Ishikawa (cell line): ENCODE measurements at regions not wholly inside any gene's neighbourhood (a gene's known extent, or its start where the extent isn't known, plus 50 kb on each side); places are given as distances from the start of the nearest gene placed in this dataset.

ENCODE experiments used
- CEBPB ChIP-seq: IDR thresholded peaks from 2 replicates; pipeline ENCODE4 v1.6.1; 2012
- CREB1 ChIP-seq: IDR thresholded peaks from 2 replicates; pipeline ENCODE4 v1.6.1; 2012; ENCODE audit warnings: low read depth
- EGR1 ChIP-seq: IDR thresholded peaks from 2 replicates; pipeline ENCODE4 v1.6.1; 2012
- EP300 ChIP-seq: IDR thresholded peaks from 2 replicates; pipeline ENCODE4 v1.6.1; 2012; ENCODE audit warnings: borderline replicate concordance
- FOXM1 ChIP-seq: IDR thresholded peaks from 2 replicates; pipeline ENCODE4 v1.6.1; 2012; ENCODE audit warnings: low read depth, borderline replicate concordance
- NFIC ChIP-seq: IDR thresholded peaks from 2 replicates; pipeline ENCODE4 v1.6.1; 2012
- RAD21 ChIP-seq: IDR thresholded peaks from 2 replicates; pipeline ENCODE4 v1.6.1; 2012; ENCODE audit warnings: low read depth
- TAF1 ChIP-seq: IDR thresholded peaks from 2 replicates; pipeline ENCODE4 v1.6.1; 2012; ENCODE audit warnings: low read depth, mild to moderate bottlenecking
- TCF12 ChIP-seq: IDR thresholded peaks from 2 replicates; pipeline ENCODE4 v1.6.1; 2012; ENCODE audit warnings: low read depth
- TEAD4 ChIP-seq: IDR thresholded peaks from 2 replicates; pipeline ENCODE4 v1.6.1; 2012
- YY1 ChIP-seq: IDR thresholded peaks from 2 replicates; pipeline ENCODE4 v1.6.1; 2012; ENCODE audit warnings: low read depth
- ZBTB7A ChIP-seq: IDR thresholded peaks from 2 replicates; pipeline ENCODE4 v1.6.1; 2012; ENCODE audit warnings: low read depth
- TF ChIP-seq, protein P1 (sequence below): IDR thresholded peaks from 2 replicates; pipeline ENCODE4 v1.6.1; 2012
- TF ChIP-seq, protein P2 (sequence below): IDR thresholded peaks from 2 replicates; pipeline ENCODE4 v1.6.1; 2012; ENCODE audit warnings: low read depth, mild to moderate bottlenecking
- TF ChIP-seq, protein P3 (sequence below): IDR thresholded peaks from 2 replicates; pipeline ENCODE4 v1.6.1; 2012

DNA sequence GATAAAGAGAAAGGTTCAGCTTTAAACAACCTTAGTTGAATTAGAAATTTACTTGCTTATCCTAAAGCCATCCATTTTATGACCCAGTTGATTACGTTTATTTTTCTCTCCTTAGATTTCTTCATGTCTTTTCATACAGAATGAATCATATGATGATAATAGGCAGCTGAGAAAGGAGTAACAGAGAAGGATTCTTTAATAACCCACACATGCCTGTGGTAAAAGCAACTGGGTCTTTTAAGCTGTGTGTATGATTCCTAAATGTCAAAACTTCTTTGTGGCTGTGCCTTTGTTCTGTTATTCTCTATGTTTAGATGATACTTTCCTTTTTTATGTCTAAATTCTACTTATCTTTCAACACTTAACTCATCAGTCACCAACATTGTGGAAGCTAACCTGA is 626.5 kb downstream of the NCAM2 start:
- TF ChIP-seq CREB1 (no peak), EGR1 (no peak), RAD21 (no peak), TAF1 (no peak), NFIC (no peak), FOXM1 (no peak), TCF12 (no peak), ZBTB7A (no peak), CEBPB (no peak)
- TF ChIP-seq, protein P1, sequence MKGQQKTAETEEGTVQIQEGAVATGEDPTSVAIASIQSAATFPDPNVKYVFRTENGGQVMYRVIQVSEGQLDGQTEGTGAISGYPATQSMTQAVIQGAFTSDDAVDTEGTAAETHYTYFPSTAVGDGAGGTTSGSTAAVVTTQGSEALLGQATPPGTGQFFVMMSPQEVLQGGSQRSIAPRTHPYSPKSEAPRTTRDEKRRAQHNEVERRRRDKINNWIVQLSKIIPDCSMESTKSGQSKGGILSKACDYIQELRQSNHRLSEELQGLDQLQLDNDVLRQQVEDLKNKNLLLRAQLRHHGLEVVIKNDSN: no peak
- TF ChIP-seq, protein P2, sequence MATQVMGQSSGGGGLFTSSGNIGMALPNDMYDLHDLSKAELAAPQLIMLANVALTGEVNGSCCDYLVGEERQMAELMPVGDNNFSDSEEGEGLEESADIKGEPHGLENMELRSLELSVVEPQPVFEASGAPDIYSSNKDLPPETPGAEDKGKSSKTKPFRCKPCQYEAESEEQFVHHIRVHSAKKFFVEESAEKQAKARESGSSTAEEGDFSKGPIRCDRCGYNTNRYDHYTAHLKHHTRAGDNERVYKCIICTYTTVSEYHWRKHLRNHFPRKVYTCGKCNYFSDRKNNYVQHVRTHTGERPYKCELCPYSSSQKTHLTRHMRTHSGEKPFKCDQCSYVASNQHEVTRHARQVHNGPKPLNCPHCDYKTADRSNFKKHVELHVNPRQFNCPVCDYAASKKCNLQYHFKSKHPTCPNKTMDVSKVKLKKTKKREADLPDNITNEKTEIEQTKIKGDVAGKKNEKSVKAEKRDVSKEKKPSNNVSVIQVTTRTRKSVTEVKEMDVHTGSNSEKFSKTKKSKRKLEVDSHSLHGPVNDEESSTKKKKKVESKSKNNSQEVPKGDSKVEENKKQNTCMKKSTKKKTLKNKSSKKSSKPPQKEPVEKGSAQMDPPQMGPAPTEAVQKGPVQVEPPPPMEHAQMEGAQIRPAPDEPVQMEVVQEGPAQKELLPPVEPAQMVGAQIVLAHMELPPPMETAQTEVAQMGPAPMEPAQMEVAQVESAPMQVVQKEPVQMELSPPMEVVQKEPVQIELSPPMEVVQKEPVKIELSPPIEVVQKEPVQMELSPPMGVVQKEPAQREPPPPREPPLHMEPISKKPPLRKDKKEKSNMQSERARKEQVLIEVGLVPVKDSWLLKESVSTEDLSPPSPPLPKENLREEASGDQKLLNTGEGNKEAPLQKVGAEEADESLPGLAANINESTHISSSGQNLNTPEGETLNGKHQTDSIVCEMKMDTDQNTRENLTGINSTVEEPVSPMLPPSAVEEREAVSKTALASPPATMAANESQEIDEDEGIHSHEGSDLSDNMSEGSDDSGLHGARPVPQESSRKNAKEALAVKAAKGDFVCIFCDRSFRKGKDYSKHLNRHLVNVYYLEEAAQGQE: no peak
- TF ChIP-seq, protein P3, sequence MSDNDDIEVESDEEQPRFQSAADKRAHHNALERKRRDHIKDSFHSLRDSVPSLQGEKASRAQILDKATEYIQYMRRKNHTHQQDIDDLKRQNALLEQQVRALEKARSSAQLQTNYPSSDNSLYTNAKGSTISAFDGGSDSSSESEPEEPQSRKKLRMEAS: no peak

DNA sequence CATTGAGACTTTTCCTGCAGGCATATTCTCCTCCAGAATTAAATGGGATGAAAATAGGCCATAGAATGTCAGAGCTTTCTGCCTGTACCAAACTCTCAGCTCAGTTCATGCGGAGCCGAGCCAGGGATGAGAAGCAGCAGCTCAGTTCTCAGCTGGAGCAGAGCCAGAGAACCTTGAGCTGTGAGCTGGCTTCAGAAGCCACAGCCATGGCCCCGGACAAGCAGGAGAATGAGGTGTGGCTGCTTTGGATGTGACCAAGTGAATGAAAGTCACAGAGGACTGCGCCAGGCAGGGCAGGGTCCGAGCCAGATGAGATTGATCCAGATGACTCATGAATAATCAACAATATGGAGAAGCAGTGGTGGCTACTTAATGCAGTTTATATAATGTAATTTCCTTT is 633.8 kb downstream of the NCAM2 start:
- TF ChIP-seq YY1 (no peak), ZBTB7A (no peak), NFIC (no peak), FOXM1 (no peak), CREB1 (no peak), TEAD4 (no peak)
- TF ChIP-seq, protein P1: no peak
- TF ChIP-seq, protein P2: no peak

DNA sequence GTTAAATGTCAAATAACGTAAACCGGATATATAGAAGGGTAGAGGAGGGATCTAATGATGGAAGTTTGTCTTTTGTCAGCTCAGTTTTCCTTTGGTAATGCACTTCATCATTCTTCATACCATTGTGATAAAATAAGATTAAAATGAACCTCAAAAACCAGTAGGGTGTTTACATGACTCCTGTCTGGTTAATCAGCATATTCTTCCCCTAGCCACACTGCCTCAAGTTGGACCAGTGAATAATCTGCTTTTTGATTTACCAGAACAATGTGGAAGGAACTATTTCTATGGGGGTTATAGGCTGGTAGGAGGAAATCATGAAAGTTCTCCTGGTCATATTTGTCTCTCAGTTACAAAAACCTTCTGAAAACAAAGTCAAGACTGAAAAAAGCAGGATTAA is 634.7 kb downstream of the NCAM2 start:
- TF ChIP-seq CEBPB (no peak), NFIC (no peak), EGR1 (no peak), TAF1 (no peak)

DNA sequence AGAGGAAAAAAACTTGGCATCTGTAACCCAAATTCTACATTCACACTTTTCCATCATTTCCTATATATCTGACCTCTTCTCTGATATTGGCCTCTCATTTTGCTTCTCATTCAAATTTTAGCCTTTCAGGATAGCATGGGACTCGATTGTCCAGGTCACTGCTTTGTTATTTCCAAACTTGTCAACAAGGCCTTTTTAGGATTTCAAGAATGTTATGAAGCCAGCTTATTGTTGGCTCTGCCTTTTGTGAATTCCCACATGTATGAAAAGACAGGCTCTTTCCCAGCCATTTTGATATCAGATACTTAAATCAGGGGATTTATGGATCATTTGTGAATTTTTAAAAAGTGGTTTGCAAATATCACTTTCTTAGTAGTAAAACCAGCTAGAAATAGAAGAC is 663.5 kb downstream of the NCAM2 start:
- TF ChIP-seq, protein P3: no peak
- TF ChIP-seq CREB1 (no peak), YY1 (no peak), TCF12 (no peak)

DNA sequence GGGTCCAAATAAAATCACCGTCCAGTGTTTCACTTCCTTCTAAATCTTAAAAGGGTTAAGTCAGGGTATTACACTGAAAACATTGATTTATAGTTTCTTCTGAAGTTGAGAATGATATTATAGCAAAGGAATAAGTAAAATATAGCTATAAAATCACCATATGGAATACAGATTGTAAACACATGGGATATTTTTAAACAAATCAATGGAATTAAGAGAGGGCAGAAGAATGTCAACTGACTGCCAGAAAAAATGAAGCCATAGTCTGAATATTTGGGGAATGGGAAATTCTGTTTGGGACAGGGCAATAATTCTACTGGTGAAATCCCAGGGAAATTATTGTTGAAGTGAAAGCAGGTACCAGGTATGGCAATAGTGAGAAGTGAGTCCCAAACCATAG is 664.6 kb downstream of the NCAM2 start:
- no peak for TF ChIP-seq TEAD4
- TF ChIP-seq ZBTB7A: no peak
- TF ChIP-seq FOXM1: no peak
- no peak for TF ChIP-seq EGR1
- TF ChIP-seq CEBPB: no peak
- no peak for TF ChIP-seq TAF1
- no peak for TF ChIP-seq RAD21
- TF ChIP-seq TCF12: no peak

DNA sequence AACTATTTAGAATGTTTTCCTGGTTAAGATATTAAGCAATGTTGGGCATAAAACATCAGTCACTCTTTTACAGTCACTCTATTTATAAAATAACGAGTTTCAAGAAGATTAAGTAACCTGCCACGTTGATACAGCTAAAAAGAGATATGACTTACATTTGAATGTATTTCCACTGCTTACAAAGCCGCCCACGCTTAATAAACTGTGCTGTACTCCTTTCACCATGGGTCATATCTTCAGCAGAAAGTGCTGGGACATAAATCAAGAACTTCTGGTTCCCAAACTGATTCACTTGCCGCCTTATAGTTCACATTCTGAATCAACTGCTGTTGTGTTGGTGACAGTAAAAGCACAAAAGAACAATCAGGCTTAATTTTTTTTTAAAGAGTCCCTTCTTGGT is 666.7 kb downstream of the NCAM2 start:
- TF ChIP-seq FOXM1 (no peak), ZBTB7A (no peak), EGR1 (no peak), TCF12 (no peak)
- TF ChIP-seq, protein P1: no peak

DNA sequence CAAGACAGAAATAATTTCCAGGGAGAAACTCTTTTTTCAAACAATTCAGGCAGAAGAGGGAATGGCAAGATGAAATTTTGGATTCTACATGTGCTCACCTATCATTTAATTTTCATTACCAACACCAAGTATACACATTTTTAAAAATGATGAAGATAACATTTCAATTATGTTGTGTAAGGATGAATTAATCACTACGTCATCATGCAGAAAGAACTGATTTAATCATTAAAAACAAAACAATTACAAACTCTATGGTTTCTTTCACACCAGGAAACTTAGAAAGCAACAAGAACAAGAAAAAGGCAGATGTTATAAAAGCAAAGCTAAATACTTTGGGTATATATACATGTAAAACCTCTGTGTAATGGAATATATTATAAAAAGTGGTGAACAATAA is 668.5 kb downstream of the NCAM2 start:
- TF ChIP-seq EP300 (no peak), TAF1 (no peak), CEBPB (no peak), TCF12 (no peak)
- TF ChIP-seq, protein P1: no peak
